ENCODE measurements at regions not wholly inside any gene's neighbourhood (a gene's known extent, or its start where the extent isn't known, plus 50 kb on each side); places are given as distances from the start of the nearest gene placed in this dataset.

DNA sequence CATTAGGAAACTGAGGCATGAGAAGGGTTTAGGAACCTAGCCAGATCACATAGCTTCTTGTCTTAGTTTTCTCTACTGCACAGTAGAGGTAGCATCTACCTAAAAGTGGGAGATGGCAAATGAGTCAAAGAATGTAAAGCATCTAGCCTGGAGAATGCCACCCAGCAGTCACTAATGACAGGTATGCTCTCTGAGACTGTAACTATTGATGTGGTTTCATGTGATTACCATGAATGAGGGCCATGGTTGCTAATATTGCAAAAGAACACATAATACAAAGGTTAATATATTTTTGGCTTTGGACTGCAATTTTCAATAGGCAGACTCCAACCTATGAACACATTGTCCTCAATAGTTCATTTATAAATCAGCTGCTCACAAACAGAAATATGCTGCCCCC is 389.9 kb downstream of the GRIN2B start:
- Histone ChIP-seq H3K27me3 (no peaks in the 10 kb centered on the region), H3K4me1 (no peaks in the 10 kb centered on the region), H3K27ac (no peak overlapping the region), H3K36me3 (no peaks in the 10 kb centered on the region), H3K9me3 (no peaks in the 10 kb centered on the region), H3K4me3 (no peak overlapping the region)
- no peak for ATAC-seq
- intact Hi-C loops (cut with DNase I) = no loop called here
- no peak for TF ChIP-seq CTCF (IDR thresholded peaks at IDR 0.05)
- no peak for DNase-seq

DNA sequence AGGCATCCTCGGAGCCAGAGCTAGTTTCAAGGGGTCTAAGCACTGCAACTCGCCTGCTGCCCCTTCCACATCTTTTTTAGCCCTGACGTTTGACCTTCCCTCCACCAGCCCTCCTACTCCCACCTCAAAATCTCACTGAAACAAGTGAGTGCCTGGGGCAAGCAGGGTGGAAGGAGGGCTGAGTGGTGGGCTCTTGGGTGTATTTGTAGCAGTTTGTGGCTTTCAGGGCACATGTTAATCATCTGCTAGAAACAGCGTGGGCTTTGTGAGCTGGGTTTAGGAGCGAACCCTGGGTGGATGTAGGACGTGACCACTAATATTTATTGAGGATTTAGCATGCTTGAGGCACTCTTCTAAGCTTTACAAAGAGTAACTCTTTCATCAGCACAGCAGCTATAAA is 390.3 kb downstream of the GRIN2B start:
- no peak overlapping the region for H3K27ac ChIP-seq
- TF ChIP-seq CTCF (IDR thresholded peaks at IDR 0.05) = no peak
- H3K27me3 ChIP-seq = no peaks in the 10 kb centered on the region
- H3K4me1 ChIP-seq = no peaks in the 10 kb centered on the region
- DNase-seq (no peak), ATAC-seq (no peak)
- H3K36me3 ChIP-seq = no peaks in the 10 kb centered on the region
- H3K4me3 ChIP-seq = no peak overlapping the region
- H3K9me3 ChIP-seq = no peaks in the 10 kb centered on the region
- intact Hi-C loops (cut with DNase I) = no loop called here

GRCh38 chr12:13588574-13588973 is 392.0 kb downstream of the EMP1 start:
- Histone ChIP-seq H3K4me1 (no peaks in the 10 kb centered on the region), H3K27ac (no peak overlapping the region), H3K27me3 (no peaks in the 10 kb centered on the region), H3K36me3 (no peaks in the 10 kb centered on the region), H3K4me3 (no peak overlapping the region), H3K9me3 (no peaks in the 10 kb centered on the region)
- DNase-seq (no peak), ATAC-seq (no peak)
- intact Hi-C loops (cut with DNase I) = no loop called here
- TF ChIP-seq CTCF (IDR thresholded peaks at IDR 0.05) = no peak

DNA sequence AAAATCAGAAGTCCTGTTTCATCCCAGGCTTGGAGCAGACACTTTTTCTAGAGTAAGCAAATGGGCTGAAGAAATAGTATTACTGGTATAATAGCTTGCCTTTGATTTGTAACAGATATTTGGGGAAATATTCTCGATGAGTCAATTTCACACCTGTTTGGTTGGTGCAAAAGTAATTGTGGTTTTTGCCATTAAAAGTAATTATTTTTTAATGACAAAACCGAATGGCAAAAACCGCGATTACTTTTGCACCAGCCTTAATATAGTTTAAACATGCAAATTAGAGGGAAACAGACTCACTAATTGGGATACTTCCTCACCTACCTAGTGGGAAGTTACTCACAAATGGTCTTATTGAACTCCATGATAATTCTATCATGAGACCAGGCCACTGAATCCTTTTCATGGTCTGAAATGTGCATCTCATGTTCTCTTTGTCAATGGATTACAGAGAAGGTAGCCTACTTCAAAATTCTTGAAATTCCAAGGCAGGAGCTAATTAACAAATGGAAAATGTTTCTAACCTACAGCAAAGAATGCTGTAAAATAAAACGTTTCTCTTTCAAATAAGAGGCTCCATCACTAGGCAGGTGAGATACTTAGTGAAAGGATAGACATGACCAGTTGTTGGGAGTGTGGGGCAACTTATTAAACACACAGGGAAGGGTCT is 391.3 kb downstream of the EMP1 start:
- no peak for ATAC-seq
- intact Hi-C loops (cut with DNase I) = no loop called here
- no peak for DNase-seq
- no peak overlapping the region for H3K4me3 ChIP-seq
- H3K4me1 ChIP-seq = no peaks in the 10 kb centered on the region
- no peaks in the 10 kb centered on the region for H3K9me3 ChIP-seq
- no peak overlapping the region for H3K27ac ChIP-seq
- H3K36me3 ChIP-seq = no peaks in the 10 kb centered on the region
- TF ChIP-seq CTCF (IDR thresholded peaks at IDR 0.05) = no peak
- H3K27me3 ChIP-seq = no peaks in the 10 kb centered on the region

GRCh38 chr12:13586361-13586760 is 389.8 kb downstream of the EMP1 start:
- ATAC-seq (no peak), DNase-seq (no peak)
- Histone ChIP-seq H3K27me3 (no peaks in the 10 kb centered on the region), H3K9me3 (no peaks in the 10 kb centered on the region), H3K27ac (no peak overlapping the region), H3K36me3 (no peaks in the 10 kb centered on the region), H3K4me3 (no peak overlapping the region), H3K4me1 (no peaks in the 10 kb centered on the region)
- TF ChIP-seq CTCF (IDR thresholded peaks at IDR 0.05) = no peak
- intact Hi-C loops (cut with DNase I) = no loop called here
